ENCODE measurements at regions not wholly inside any gene's neighbourhood (a gene's known extent, or its start where the extent isn't known, plus 50 kb on each side); places are given as distances from the start of the nearest gene placed in this dataset.

DNA sequence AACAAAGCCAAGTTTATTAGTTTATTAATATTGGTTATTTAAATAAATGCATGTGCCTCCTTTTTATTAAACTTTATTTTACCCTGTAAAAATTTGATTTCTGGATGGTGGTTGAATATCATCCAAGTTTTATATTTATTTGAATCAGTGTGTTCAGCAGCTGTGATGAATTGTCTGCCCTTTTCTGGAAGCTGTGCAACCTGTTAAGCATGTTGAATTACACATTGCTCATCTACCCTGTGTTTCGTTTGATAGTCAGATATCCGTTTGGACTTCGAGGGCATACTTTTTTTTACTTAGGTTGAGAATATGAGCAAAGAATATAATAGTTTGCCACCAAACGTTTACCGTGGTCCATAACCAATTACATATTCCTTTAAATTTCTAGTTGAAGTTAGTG lies 95.8 kb upstream of the TENM3 start:
- Histone ChIP-seq H3K9me3 (no peaks in the 10 kb centered on the region), H3K27ac (no peak overlapping the region), H3K27me3 (replicated peaks in 1 of 7) (peaks cover 3 to 70% (median 36%) of the 10 kb centered on the region in 7 donors), H3K4me1 (peaks cover 0 to 28% (median 24%) of the 10 kb centered on the region in 6 donors), H3K36me3 (no peaks in the 10 kb centered on the region), H3K4me3 (no peak overlapping the region)
- WGBS, 5 donors, result 77 to 85% (median 80%) methylated on average over 5 of the region's 5 CpGs
- intact Hi-C loops (cut with DNase I; ENCODE audit: low total_unique reads), result no loop called here
- TF ChIP-seq POLR2AphosphoS5 (IDR thresholded peaks at IDR 0.05) (no peak), POLR2A (IDR thresholded peaks at IDR 0.05) (no peak)
- TF ChIP-seq, protein P1, sequence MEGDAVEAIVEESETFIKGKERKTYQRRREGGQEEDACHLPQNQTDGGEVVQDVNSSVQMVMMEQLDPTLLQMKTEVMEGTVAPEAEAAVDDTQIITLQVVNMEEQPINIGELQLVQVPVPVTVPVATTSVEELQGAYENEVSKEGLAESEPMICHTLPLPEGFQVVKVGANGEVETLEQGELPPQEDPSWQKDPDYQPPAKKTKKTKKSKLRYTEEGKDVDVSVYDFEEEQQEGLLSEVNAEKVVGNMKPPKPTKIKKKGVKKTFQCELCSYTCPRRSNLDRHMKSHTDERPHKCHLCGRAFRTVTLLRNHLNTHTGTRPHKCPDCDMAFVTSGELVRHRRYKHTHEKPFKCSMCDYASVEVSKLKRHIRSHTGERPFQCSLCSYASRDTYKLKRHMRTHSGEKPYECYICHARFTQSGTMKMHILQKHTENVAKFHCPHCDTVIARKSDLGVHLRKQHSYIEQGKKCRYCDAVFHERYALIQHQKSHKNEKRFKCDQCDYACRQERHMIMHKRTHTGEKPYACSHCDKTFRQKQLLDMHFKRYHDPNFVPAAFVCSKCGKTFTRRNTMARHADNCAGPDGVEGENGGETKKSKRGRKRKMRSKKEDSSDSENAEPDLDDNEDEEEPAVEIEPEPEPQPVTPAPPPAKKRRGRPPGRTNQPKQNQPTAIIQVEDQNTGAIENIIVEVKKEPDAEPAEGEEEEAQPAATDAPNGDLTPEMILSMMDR (IDR thresholded peaks at IDR 0.05 in 8 of 11, conservative IDR thresholded peaks at IDR 0.05 in 3 of 11), result no peak
- no peak for DNase-seq

DNA sequence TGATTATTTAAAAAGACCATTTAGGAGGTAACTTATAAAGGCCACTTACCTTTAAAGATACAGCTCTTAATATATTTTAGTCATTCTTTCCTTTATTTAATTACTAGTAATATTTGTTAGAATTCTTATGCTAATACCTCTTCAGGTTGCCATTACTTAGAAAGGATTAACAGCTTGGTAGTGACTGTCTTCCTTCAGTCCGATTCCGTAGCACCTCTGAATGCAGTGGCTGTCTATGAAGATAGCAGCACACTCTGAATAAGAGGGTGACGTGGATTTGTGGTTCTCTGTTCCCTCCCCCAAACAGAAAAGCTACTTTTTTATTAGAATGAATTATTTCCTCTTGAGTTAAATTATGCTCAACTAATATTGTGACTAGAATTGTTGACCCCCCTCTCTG lies 92.6 kb upstream of the TENM3 start:
- peaks cover 0 to 45% (median 7%) of the 10 kb centered on the region in 7 donors for H3K27me3 ChIP-seq (replicated peaks in 1 of 7)
- no peaks in the 10 kb centered on the region for H3K36me3 ChIP-seq
- H3K4me1 ChIP-seq, result no peaks in the 10 kb centered on the region
- H3K9me3 ChIP-seq, result no peaks in the 10 kb centered on the region
- no peak overlapping the region for H3K4me3 ChIP-seq
- intact Hi-C loops (cut with DNase I; ENCODE audit: low total_unique reads), result no loop called here
- no peak for DNase-seq
- 66 to 81% (median 77%) methylated on average over 3 of the region's 3 CpGs for WGBS, 5 donors
- TF ChIP-seq POLR2AphosphoS5 (IDR thresholded peaks at IDR 0.05) (no peak), POLR2A (IDR thresholded peaks at IDR 0.05) (no peak)
- TF ChIP-seq, protein P1 (IDR thresholded peaks at IDR 0.05 in 8 of 11, conservative IDR thresholded peaks at IDR 0.05 in 3 of 11), result no peak
- H3K27ac ChIP-seq, result no peak overlapping the region

DNA sequence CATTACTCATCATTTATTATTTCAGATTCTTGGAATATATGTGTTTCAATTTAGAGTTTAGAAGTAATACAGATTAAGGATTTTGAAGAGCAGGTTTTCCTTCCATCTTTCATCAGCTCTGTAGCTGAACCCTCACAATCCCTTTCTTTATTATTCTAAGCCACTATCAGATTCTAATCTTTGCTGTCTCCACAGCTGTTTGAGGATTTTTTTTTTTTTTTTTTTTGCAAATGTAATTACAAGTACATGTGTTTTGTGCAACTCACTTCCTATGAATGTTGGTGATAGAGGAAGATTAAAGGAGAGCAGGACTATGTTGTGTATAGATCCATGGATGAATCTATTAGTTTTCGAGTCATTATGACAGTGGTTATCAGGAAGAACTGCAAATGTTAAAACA lies 87.4 kb upstream of the TENM3 start:
- no peak for DNase-seq
- Histone ChIP-seq H3K27me3 (replicated peaks in 1 of 7) (peaks cover 0 to 8% (median 0%) of the 10 kb centered on the region in 7 donors), H3K9me3 (no peaks in the 10 kb centered on the region), H3K4me3 (no peak overlapping the region), H3K27ac (no peak overlapping the region), H3K4me1 (no peaks in the 10 kb centered on the region), H3K36me3 (no peaks in the 10 kb centered on the region)
- TF ChIP-seq POLR2A (IDR thresholded peaks at IDR 0.05) (no peak), POLR2AphosphoS5 (IDR thresholded peaks at IDR 0.05) (no peak)
- TF ChIP-seq, protein P1 (IDR thresholded peaks at IDR 0.05 in 8 of 11, conservative IDR thresholded peaks at IDR 0.05 in 3 of 11), result no peak
- intact Hi-C loops (cut with DNase I; ENCODE audit: low total_unique reads), result no loop called here
- WGBS, 5 donors, result 85 to 92% (median 89%) methylated on average over 1 of the region's 1 CpG

DNA sequence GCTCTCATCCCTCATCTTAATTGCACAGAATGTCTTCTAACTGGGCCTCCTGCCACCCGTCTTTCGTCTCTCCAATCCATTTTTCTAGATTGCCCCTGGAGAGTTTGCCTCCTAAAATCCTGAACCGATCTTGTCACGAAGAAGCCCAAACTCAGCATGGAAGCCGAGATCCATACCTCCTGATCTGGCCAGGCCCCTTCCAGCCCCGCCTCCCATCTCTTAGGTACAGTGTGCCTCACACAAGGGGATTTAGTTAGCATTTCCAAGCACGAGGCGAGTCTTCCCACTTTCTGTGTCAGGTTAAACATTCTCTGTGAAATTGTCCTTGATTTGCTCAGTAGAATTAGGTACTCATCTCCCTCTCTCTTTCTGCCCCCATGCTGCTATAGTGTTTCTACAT lies 80.0 kb upstream of the TENM3 start:
- no peak for TF ChIP-seq POLR2A (IDR thresholded peaks at IDR 0.05)
- TF ChIP-seq POLR2AphosphoS5 (IDR thresholded peaks at IDR 0.05), result no peak
- TF ChIP-seq, protein P1 (IDR thresholded peaks at IDR 0.05 in 8 of 11, conservative IDR thresholded peaks at IDR 0.05 in 3 of 11), result no peak
- intact Hi-C loops (cut with DNase I; ENCODE audit: low total_unique reads), result no loop called here
- WGBS, 5 donors, result 63 to 80% (median 70%) methylated on average over 8 of the region's 8 CpGs
- no peak for DNase-seq
- H3K9me3 ChIP-seq, result no peaks in the 10 kb centered on the region
- no peaks in the 10 kb centered on the region for H3K27me3 ChIP-seq (replicated peaks in 1 of 7)
- H3K27ac ChIP-seq, result no peak overlapping the region
- no peaks in the 10 kb centered on the region for H3K36me3 ChIP-seq
- no peak overlapping the region for H3K4me3 ChIP-seq
- no peaks in the 10 kb centered on the region for H3K4me1 ChIP-seq
